ENCODE measurements at regions not wholly inside any gene's neighbourhood (a gene's known extent, or its start where the extent isn't known, plus 50 kb on each side); places are given as distances from the start of the nearest gene placed in this dataset.

DNA sequence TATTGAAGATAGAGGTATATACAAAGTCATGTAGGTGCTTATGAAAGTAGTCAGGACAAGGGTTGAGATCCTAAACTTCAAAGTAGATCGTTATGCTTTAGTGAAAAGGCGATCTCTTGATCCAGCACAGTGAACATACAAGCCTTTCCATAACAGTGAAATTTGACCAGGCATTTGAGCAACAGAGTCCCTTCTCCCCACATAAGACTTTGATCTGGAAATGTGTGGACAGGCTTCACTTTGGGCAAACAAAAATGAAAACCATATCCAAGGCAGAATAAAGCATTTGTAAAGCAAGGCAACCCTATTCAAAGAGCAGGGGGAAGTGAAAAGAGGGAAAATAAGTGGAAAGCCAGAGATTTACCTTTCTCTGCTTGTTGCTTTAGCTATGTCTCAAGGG lies 311.9 kb upstream of the SORCS1 start:
- Histone ChIP-seq H3K27ac (ENCODE audit: insufficient read length, low read depth, low read length) (no peak overlapping the region), H2BK120ac (ENCODE audit: low read depth, low read length, poor library complexity, severe bottlenecking) (no peak overlapping the region), H3T11ph (ENCODE audit: low read length) (no peak overlapping the region), H3K9me3 (ENCODE audit: control insufficient read depth, low read depth, low read length) (no peaks in the 10 kb centered on the region), H3K9ac (ENCODE audit: extremely low read depth, insufficient read length, low read length) (no peak overlapping the region), H2BK15ac (ENCODE audit: low read depth, low read length) (no peak overlapping the region), H3K79me2 (ENCODE audit: insufficient read depth, low read length) (no peaks in the 10 kb centered on the region), H3K4me1 (ENCODE audit: insufficient read depth, low read length) (no peaks in the 10 kb centered on the region), H3K27me3 (ENCODE audit: insufficient read depth, low read length) (no peaks in the 10 kb centered on the region), H3K79me1 (ENCODE audit: insufficient read depth, low read depth, low read length, poor library complexity, severe bottlenecking) (no peaks in the 10 kb centered on the region), H3K4me2 (ENCODE audit: insufficient read depth, insufficient read length, low read length) (no peak overlapping the region), H3K23ac (ENCODE audit: insufficient read length, low read depth, low read length) (no peak overlapping the region), H3K56ac (ENCODE audit: insufficient read length, low read depth, low read length) (no peak overlapping the region), H3K14ac (ENCODE audit: insufficient read depth, low read length) (no peak overlapping the region), H4K5ac (ENCODE audit: insufficient read length, low read depth, low read length) (no peak overlapping the region), H2BK12ac (ENCODE audit: insufficient read length, low read depth, low read length) (no peak overlapping the region), H4K8ac (replicated peaks; ENCODE audit: insufficient read length, low read depth, low read length) (no peak overlapping the region), H2BK5ac (ENCODE audit: insufficient read length, low read length) (no peak overlapping the region), H3K4ac (ENCODE audit: low read depth, low read length) (no peak overlapping the region), H2AK5ac (ENCODE audit: insufficient read length, low read length) (no peak overlapping the region), H2BK20ac (ENCODE audit: low read depth, low read length, poor library complexity, severe bottlenecking) (no peak overlapping the region), H3K18ac (ENCODE audit: insufficient read length, low read depth, low read length) (no peak overlapping the region), H4K91ac (ENCODE audit: insufficient read length, low read depth, low read length) (no peak overlapping the region), H2AFZ (ENCODE audit: low read length) (no peak overlapping the region), H3K23me2 (ENCODE audit: insufficient read length, low read depth, low read length, poor library complexity, severe bottlenecking) (no peaks in the 10 kb centered on the region), H4K20me1 (ENCODE audit: control insufficient read depth, insufficient read depth, insufficient read length) (no peaks in the 10 kb centered on the region)
- H3K27me3 Mint-ChIP-seq (ENCODE audit: low read depth), result no peaks in the 10 kb centered on the region
- DNase-seq, result no peak
- H3K27ac Mint-ChIP-seq, result no peak overlapping the region
- peaks cover 0 to 6% (median 2%) of the 10 kb centered on the region in 3 experiments; a peak in 4 of 7 replicates for H3K36me3 Mint-ChIP-seq (ENCODE audit: insufficient read depth in 1 of 3, low read depth in 3 of 3)
- peaks cover 5% of the 10 kb centered on the region in 2 experiments; a peak in 4 of 5 replicates for H3K9me3 Mint-ChIP-seq
- no peak for TF ChIP-seq CTCF (conservative IDR thresholded peaks at IDR 0.05)
- no peaks in the 10 kb centered on the region; a peak in 1 of 4 replicates for H3K4me1 Mint-ChIP-seq
- H3K4me3 Mint-ChIP-seq, result no peak overlapping the region
- WGBS (ENCODE audit: extremely low coverage, insufficient read length, low lambda C conversion rate), result no CpG with 5 or more reads among the region's 2 CpGs

Data from H9 (cell line).